A549 (cell line): ENCODE measurements at regions not wholly inside any gene's neighbourhood (a gene's known extent, or its start where the extent isn't known, plus 50 kb on each side); places are given as distances from the start of the nearest gene placed in this dataset.

Experiments used
- CTCF ChIP-seq: fragments of >200 bp; sonication (Bioruptor Twin); formaldehyde crosslinking; IDR thresholded peaks from 3 replicates; pipeline ENCODE4 v1.5.1; 2016
- MAFK ChIP-seq: fragments of 450-650 bp; IDR thresholded peaks from 2 replicates; pipeline ENCODE4 v1.6.1; 2014; ENCODE audit not compliant: partially characterized antibody
- POLR2AphosphoS2 ChIP-seq: conservative IDR thresholded peaks from 2 replicates; pipeline ENCODE4 v1.6.1; 2012; ENCODE audit warnings: low read length, improper control_type of control experiment, inconsistent platforms
- REST ChIP-seq: fragments of 200-600 bp; sonication (generic); IDR thresholded peaks from 2 replicates; pipeline ENCODE4 v1.6.1; 2016; ENCODE audit warnings: antibody characterized with exemption, mild to moderate bottlenecking, moderate library complexity

- TF ChIP-seq REST (no peak), CTCF (no peak), POLR2AphosphoS2 (no peak), MAFK (no peak)
Measured at GRCh38 chr13:48890391-48890790, 85.3 kb upstream of the FNDC3A start.
